GM12878 (cell line): ENCODE measurements at regions not wholly inside any gene's neighbourhood (a gene's known extent, or its start where the extent isn't known, plus 50 kb on each side); places are given as distances from the start of the nearest gene placed in this dataset.

Experiments
- ATAC-seq: fragments of 200-7000 bp; cut with Tn5 transposase; 3 replicates; pipeline ENCODE4 v1.9.1; 2020; ENCODE audit warnings: mild to moderate bottlenecking, moderate library complexity
- BruUV-seq: library from RNA; stranded (reverse); fragments of 400-500 nt; replicated peaks from 2 replicates; lab custom pipeline; 2021; lab: Mats Ljungman, UMichigan
- CTCF ChIA-PET: fragments of 300-600 bp; sonication (Branson Sonifier 250); formaldehyde crosslinking; extraction: SDS; loops from one replicate; lab custom pipeline; 2021; ENCODE audit warnings: inconsistent platforms; lab: Yijun Ruan, JAX
- POLR2A ChIA-PET: fragments of 350-600 bp; formaldehyde crosslinking; extraction: SDS; loops from one replicate; lab custom pipeline; 2021; ENCODE audit warnings: inconsistent platforms; lab: Charles Lee
- RAD21 ChIA-PET: fragments of 300-600 bp; sonication (Branson Sonifier 250); formaldehyde crosslinking; loops from one replicate; lab custom pipeline; 2023; ENCODE audit warnings: antibody characterized with exemption; ENCODE audit not compliant: unreplicated experiment; lab: Charles Lee
- SMC1A ChIA-PET: fragments of 300-600 bp; sonication (Branson Sonifier 250); formaldehyde crosslinking; loops from one replicate; lab custom pipeline; 2023; ENCODE audit not compliant: unreplicated experiment, uncharacterized antibody; lab: Charles Lee
- DNase-seq: peaks from one replicate; pipeline ENCODE4 v3.0.0-alpha.2; 2011; ENCODE audit warnings: low read depth, low spot score
- FAIRE-seq: peaks from 3 replicates; lab custom pipeline; 2011; peaks lifted over from hg19 to GRCh38; lab: Jason Lieb, UNC
- H2AFZ ChIP-seq: 2 replicates; pipeline ENCODE4 v1.6.0; 2011; ENCODE audit warnings: low read depth, low read length, control low read depth; ENCODE audit not compliant: control insufficient read depth
- H3K27ac ChIP-seq: 2 replicates; pipeline ENCODE4 v1.5.1; 2011; ENCODE audit warnings: control low read depth; ENCODE audit not compliant: control insufficient read depth, insufficient read depth
- H3K27me3 ChIP-seq, 2 experiments: replicated peaks in 1 of 2; 2 replicates each; pipeline versions ENCODE4 v1.6.0 to v1.6.1; 2011; ENCODE audit warnings: low read length in 1 of 2; ENCODE audit not compliant: control insufficient read depth in 2 of 2, insufficient read depth in 2 of 2
- H3K36me3 ChIP-seq, 2 experiments: 2 replicates each; pipeline ENCODE4 v1.5.1; 2011; ENCODE audit warnings: low read length in 1 of 2; ENCODE audit not compliant: control insufficient read depth in 2 of 2, insufficient read depth in 2 of 2
- H3K4me1 ChIP-seq: 2 replicates; pipeline ENCODE4 v1.6.1; 2011; ENCODE audit warnings: mild to moderate bottlenecking, low read length, moderate library complexity, mixed read lengths; ENCODE audit not compliant: control insufficient read depth, insufficient read depth
- H3K4me2 ChIP-seq: 2 replicates; pipeline ENCODE4 v1.6.0; 2011; ENCODE audit warnings: control low read depth; ENCODE audit not compliant: control insufficient read depth, insufficient read depth
- H3K4me3 ChIP-seq: fragments of 200-600 bp; sonication (generic); 2 replicates; pipeline ENCODE4 v1.5.1; 2016
- H3K79me2 ChIP-seq: 2 replicates; pipeline ENCODE4 v1.6.0; 2011; ENCODE audit warnings: low read length; ENCODE audit not compliant: control insufficient read depth, insufficient read depth
- H3K9ac ChIP-seq: 2 replicates; pipeline ENCODE4 v1.8.0; 2011; ENCODE audit warnings: low read length, control low read depth, mixed read lengths; ENCODE audit not compliant: control insufficient read depth, insufficient read depth
- H3K9me3 ChIP-seq: replicated peaks from 3 replicates; pipeline ENCODE4 v1.5.1; 2011; ENCODE audit warnings: mild to moderate bottlenecking, low read length; ENCODE audit not compliant: control insufficient read depth, insufficient read depth
- H4K20me1 ChIP-seq: 2 replicates; pipeline ENCODE4 v1.6.0; 2011; ENCODE audit not compliant: control insufficient read depth, insufficient read depth
- HDGF ChIP-seq: fragments of 450-650 bp; IDR thresholded peaks from 2 replicates; pipeline ENCODE4 v1.6.1; 2016; ENCODE audit warnings: antibody characterized with exemption
- STAT1 ChIP-seq: fragments of 450-650 bp; conservative IDR thresholded peaks from 2 replicates; pipeline ENCODE4 v1.6.1; 2014; ENCODE audit warnings: antibody characterized with exemption, mild to moderate bottlenecking
- ZZZ3 ChIP-seq: IDR thresholded peaks from 2 replicates; pipeline ENCODE4 v1.6.1; 2011; ENCODE audit warnings: low read depth; ENCODE audit not compliant: control insufficient read depth, insufficient read length
- WGBS: methylation state at CpG from one replicate; pipeline ENCODE4 v1.1.6; 2016; ENCODE audit warnings: low lambda C conversion rate; ENCODE audit not compliant: insufficient replicate concordance, insufficient coverage; ENCODE audit errors: missing lambda C conversion rate; 5-methylcytosine and 5-hydroxymethylcytosine counted together
- in situ Hi-C: fragments of 300-500 bp; cut with MboI; formaldehyde crosslinking; loops from 9 replicates; pipeline ENCODE4 v1.14.3; 2018; ENCODE audit warnings: mixed read lengths
- intact Hi-C: fragments of 100-400 bp; cut with micrococcal nuclease; formaldehyde crosslinking; loops from one replicate; pipeline ENCODE4 v1.14.2; 2022; ENCODE audit not compliant: unreplicated experiment
- TF ChIP-seq, protein P1 (sequence below): fragments of 450-650 bp; IDR thresholded peaks from 2 replicates; pipeline ENCODE4 v1.6.1; 2014; ENCODE audit warnings: mild to moderate bottlenecking
- TF ChIP-seq, protein P2 (sequence below): IDR thresholded peaks from 2 replicates; pipeline ENCODE4 v1.6.1; 2011; ENCODE audit warnings: borderline replicate concordance, low read depth, mild to moderate bottlenecking, moderate library complexity, mixed read lengths, low read length; ENCODE audit not compliant: insufficient read depth; ENCODE audit errors: extremely low read length
- TF ChIP-seq, protein P3 (sequence below): IDR thresholded peaks from 2 replicates; pipeline ENCODE4 v1.6.1; 2012; ENCODE audit warnings: improper control_type of control experiment, low read depth, low read length; ENCODE audit not compliant: insufficient replicate concordance

GRCh38 chr11:91795139-91795887 lies 429.3 kb upstream of the FAT3 start:
- Histone ChIP-seq H2AFZ (no peak overlapping the region), H3K27ac (no peak overlapping the region), H3K9me3 (no peaks in the 10 kb centered on the region), H3K79me2 (no peaks in the 10 kb centered on the region), H3K27me3 (no peaks in the 10 kb centered on the region), H3K4me3 (no peak overlapping the region), H3K9ac (no peak overlapping the region), H3K4me1 (no peaks in the 10 kb centered on the region), H3K36me3 (no peaks in the 10 kb centered on the region), H3K4me2 (no peak overlapping the region), H4K20me1 (no peaks in the 10 kb centered on the region)
- ChIA-PET POLR2A (no interaction called here), CTCF (interaction anchor here (1.3 kb wide), 1 partner anchor 9 kb away, joined by 3 read pairs; no protein-coding TSS in a partner anchor), RAD21 (no interaction called here), SMC1A (no interaction called here)
- in situ Hi-C loops (no loop called here), intact Hi-C loops (no loop called here)
- BruUV-seq: no TSS peak
- TF ChIP-seq, protein P1, sequence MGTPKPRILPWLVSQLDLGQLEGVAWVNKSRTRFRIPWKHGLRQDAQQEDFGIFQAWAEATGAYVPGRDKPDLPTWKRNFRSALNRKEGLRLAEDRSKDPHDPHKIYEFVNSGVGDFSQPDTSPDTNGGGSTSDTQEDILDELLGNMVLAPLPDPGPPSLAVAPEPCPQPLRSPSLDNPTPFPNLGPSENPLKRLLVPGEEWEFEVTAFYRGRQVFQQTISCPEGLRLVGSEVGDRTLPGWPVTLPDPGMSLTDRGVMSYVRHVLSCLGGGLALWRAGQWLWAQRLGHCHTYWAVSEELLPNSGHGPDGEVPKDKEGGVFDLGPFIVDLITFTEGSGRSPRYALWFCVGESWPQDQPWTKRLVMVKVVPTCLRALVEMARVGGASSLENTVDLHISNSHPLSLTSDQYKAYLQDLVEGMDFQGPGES: no peak
- TF ChIP-seq, protein P2, sequence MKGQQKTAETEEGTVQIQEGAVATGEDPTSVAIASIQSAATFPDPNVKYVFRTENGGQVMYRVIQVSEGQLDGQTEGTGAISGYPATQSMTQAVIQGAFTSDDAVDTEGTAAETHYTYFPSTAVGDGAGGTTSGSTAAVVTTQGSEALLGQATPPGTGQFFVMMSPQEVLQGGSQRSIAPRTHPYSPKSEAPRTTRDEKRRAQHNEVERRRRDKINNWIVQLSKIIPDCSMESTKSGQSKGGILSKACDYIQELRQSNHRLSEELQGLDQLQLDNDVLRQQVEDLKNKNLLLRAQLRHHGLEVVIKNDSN: no peak
- TF ChIP-seq ZZZ3 (no peak), STAT1 (no peak), HDGF (no peak)
- TF ChIP-seq, protein P3, sequence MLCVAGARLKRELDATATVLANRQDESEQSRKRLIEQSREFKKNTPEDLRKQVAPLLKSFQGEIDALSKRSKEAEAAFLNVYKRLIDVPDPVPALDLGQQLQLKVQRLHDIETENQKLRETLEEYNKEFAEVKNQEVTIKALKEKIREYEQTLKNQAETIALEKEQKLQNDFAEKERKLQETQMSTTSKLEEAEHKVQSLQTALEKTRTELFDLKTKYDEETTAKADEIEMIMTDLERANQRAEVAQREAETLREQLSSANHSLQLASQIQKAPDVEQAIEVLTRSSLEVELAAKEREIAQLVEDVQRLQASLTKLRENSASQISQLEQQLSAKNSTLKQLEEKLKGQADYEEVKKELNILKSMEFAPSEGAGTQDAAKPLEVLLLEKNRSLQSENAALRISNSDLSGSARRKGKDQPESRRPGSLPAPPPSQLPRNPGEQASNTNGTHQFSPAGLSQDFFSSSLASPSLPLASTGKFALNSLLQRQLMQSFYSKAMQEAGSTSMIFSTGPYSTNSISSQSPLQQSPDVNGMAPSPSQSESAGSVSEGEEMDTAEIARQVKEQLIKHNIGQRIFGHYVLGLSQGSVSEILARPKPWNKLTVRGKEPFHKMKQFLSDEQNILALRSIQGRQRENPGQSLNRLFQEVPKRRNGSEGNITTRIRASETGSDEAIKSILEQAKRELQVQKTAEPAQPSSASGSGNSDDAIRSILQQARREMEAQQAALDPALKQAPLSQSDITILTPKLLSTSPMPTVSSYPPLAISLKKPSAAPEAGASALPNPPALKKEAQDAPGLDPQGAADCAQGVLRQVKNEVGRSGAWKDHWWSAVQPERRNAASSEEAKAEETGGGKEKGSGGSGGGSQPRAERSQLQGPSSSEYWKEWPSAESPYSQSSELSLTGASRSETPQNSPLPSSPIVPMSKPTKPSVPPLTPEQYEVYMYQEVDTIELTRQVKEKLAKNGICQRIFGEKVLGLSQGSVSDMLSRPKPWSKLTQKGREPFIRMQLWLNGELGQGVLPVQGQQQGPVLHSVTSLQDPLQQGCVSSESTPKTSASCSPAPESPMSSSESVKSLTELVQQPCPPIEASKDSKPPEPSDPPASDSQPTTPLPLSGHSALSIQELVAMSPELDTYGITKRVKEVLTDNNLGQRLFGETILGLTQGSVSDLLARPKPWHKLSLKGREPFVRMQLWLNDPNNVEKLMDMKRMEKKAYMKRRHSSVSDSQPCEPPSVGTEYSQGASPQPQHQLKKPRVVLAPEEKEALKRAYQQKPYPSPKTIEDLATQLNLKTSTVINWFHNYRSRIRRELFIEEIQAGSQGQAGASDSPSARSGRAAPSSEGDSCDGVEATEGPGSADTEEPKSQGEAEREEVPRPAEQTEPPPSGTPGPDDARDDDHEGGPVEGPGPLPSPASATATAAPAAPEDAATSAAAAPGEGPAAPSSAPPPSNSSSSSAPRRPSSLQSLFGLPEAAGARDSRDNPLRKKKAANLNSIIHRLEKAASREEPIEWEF: no peak
- no peak for DNase-seq
- WGBS: 57% methylated on average over 2 of the region's 2 CpGs
- no peak for FAIRE-seq
- no peak for ATAC-seq
